Right kidney (tissue), 1 donor: ENCODE measurements at regions not wholly inside any gene's neighbourhood (a gene's known extent, or its start where the extent isn't known, plus 50 kb on each side); places are given as distances from the start of the nearest gene placed in this dataset.
A peak's percentile ranks its signal among the peaks of the same experiment; 100 is the strongest.

Experiments
- DNase-seq: peaks from one replicate; pipeline ENCODE4 v3.0.0-alpha.2; 2016

GRCh38 chr20:17129089-17129488, 97.8 kb upstream of the PCSK2 start:
- no peak for DNase-seq

GRCh38 chr20:17137692-17138091, 89.1 kb upstream of the PCSK2 start:
- DNase-seq: no peak

GRCh38 chr20:17138237-17138636, 88.6 kb upstream of the PCSK2 start:
- DNase-seq: no peak

GRCh38 chr20:17140894-17141293, 85.9 kb upstream of the PCSK2 start:
- DNase-seq: no peak

GRCh38 chr20:17141568-17141967, 85.3 kb upstream of the PCSK2 start:
- DNase-seq: no peak

GRCh38 chr20:17142666-17143065, 84.2 kb upstream of the PCSK2 start:
- no peak for DNase-seq

GRCh38 chr20:17150858-17151257, 76.0 kb upstream of the PCSK2 start:
- DNase-seq: no peak

- no peak for DNase-seq
Measured at GRCh38 chr20:17155401-17155800, 71.4 kb upstream of the PCSK2 start.

- DNase-seq: no peak
Measured at GRCh38 chr20:17158701-17159100, 68.1 kb upstream of the PCSK2 start.

GRCh38 chr20:17161673-17162481, 65.0 kb upstream of the PCSK2 start:
- DNase-seq: no peak

GRCh38 chr20:17168026-17168612, 58.7 kb upstream of the PCSK2 start:
- DNase-seq: no peak

GRCh38 chr20:17169585-17170136, 57.2 kb upstream of the PCSK2 start:
- DNase-seq: peak; percentile 3

- DNase-seq: no peak
Measured at GRCh38 chr20:17171746-17172280, 55.0 kb upstream of the PCSK2 start.

GRCh38 chr20:17172836-17173516, 53.9 kb upstream of the PCSK2 start:
- no peak for DNase-seq
